MM.1S (cell line): ENCODE measurements at regions not wholly inside any gene's neighbourhood (a gene's known extent, or its start where the extent isn't known, plus 50 kb on each side); places are given as distances from the start of the nearest gene placed in this dataset.

Experiments
- EZH2 ChIP-seq: fragments of 300-600 bp; sonication (generic); optimal IDR thresholded peaks from 2 replicates; pipeline ENCODE3; 2017; ENCODE audit warnings: low read depth, mild to moderate bottlenecking, antibody characterized with exemption, low read length, mixed read lengths
- EZH2phosphoT487 ChIP-seq: fragments of 300-600 bp; sonication (generic); IDR thresholded peaks from 2 replicates; pipeline ENCODE4 v1.6.1; 2018; ENCODE audit warnings: antibody characterized with exemption, low read length
- TF ChIP-seq, protein P1 (sequence below): fragments of 300-600 bp; sonication (generic); IDR thresholded peaks from 2 replicates; pipeline ENCODE4 v1.5.1; 2016; ENCODE audit warnings: antibody characterized with exemption, low read length, mixed read lengths

DNA sequence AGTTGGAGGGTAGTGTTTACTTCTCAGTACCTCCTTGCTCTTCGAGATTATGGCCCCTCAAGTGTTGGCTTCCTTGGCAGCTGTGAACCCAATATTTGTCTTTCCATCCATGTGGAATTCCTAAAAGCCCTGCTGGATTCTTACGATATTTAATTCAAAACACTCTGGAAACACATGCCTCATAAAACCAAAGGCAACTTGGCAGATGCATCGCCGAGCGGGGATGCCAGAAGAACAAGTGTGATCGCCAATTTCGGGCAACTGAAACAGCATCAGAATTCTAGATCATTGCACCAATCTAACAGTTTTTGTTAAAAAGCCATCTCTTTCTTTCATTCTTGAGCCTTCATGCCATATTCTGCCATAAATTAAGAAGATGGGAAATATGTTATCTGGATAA, 934.4 kb downstream of the AACS start:
- TF ChIP-seq EZH2phosphoT487, result no peak
- TF ChIP-seq EZH2, result no peak
- TF ChIP-seq, protein P1, sequence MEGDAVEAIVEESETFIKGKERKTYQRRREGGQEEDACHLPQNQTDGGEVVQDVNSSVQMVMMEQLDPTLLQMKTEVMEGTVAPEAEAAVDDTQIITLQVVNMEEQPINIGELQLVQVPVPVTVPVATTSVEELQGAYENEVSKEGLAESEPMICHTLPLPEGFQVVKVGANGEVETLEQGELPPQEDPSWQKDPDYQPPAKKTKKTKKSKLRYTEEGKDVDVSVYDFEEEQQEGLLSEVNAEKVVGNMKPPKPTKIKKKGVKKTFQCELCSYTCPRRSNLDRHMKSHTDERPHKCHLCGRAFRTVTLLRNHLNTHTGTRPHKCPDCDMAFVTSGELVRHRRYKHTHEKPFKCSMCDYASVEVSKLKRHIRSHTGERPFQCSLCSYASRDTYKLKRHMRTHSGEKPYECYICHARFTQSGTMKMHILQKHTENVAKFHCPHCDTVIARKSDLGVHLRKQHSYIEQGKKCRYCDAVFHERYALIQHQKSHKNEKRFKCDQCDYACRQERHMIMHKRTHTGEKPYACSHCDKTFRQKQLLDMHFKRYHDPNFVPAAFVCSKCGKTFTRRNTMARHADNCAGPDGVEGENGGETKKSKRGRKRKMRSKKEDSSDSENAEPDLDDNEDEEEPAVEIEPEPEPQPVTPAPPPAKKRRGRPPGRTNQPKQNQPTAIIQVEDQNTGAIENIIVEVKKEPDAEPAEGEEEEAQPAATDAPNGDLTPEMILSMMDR, result no peak
